ENCODE measurements at regions not wholly inside any gene's neighbourhood (a gene's known extent, or its start where the extent isn't known, plus 50 kb on each side); places are given as distances from the start of the nearest gene placed in this dataset.
"Not testable (repeated sequence)": the region's sequence is repeated elsewhere in the genome, so short reads cannot be mapped to it uniquely, and the experiment has no call there.

GRCh38 chr1:191498825-191499224, 659.4 kb upstream of the RGS18 start:
- no peak for DNase-seq (ENCODE audit: low spot score)

- DNase-seq (ENCODE audit: low spot score) = no peak
These were observed 653.3 kb upstream of the RGS18 start for GRCh38 chr1:191504999-191505398.

- DNase-seq (ENCODE audit: low spot score) = no peak
These were observed 650.0 kb upstream of the RGS18 start for GRCh38 chr1:191508239-191508638.

GRCh38 chr1:191511480-191511879, 646.8 kb upstream of the RGS18 start:
- not testable (repeated sequence) for DNase-seq (ENCODE audit: low spot score)

GRCh38 chr1:191517826-191518225, 640.4 kb upstream of the RGS18 start:
- no peak for DNase-seq (ENCODE audit: low spot score)

GRCh38 chr1:191519519-191519918, 638.7 kb upstream of the RGS18 start:
- no peak for DNase-seq (ENCODE audit: low spot score)

- no peak for DNase-seq (ENCODE audit: low spot score)
These were observed 637.9 kb upstream of the RGS18 start for GRCh38 chr1:191520345-191520744.

GRCh38 chr1:191525944-191526343, 632.3 kb upstream of the RGS18 start:
- not testable (repeated sequence) for DNase-seq (ENCODE audit: low spot score)

- no peak for DNase-seq (ENCODE audit: low spot score)
These were observed 630.0 kb upstream of the RGS18 start for GRCh38 chr1:191528275-191528674.

- DNase-seq (ENCODE audit: low spot score) = no peak
These were observed 627.3 kb upstream of the RGS18 start for GRCh38 chr1:191530928-191531327.

- no peak for DNase-seq (ENCODE audit: low spot score)
These were observed 625.0 kb upstream of the RGS18 start for GRCh38 chr1:191533254-191533653.

GRCh38 chr1:191536791-191537429, 621.4 kb upstream of the RGS18 start:
- DNase-seq (ENCODE audit: low spot score) = no peak

GRCh38 chr1:191541758-191542157, 616.5 kb upstream of the RGS18 start:
- DNase-seq (ENCODE audit: low spot score) = no peak

- DNase-seq (ENCODE audit: low spot score) = no peak
These were observed 615.8 kb upstream of the RGS18 start for GRCh38 chr1:191542444-191542843.

GRCh38 chr1:191546803-191547202, 611.5 kb upstream of the RGS18 start:
- no peak for DNase-seq (ENCODE audit: low spot score)

- DNase-seq (ENCODE audit: low spot score) = no peak
These were observed 607.2 kb upstream of the RGS18 start for GRCh38 chr1:191551019-191551418.

GRCh38 chr1:191558379-191558778, 599.9 kb upstream of the RGS18 start:
- DNase-seq (ENCODE audit: low spot score) = no peak

GRCh38 chr1:191561276-191561675, 597.0 kb upstream of the RGS18 start:
- no peak for DNase-seq (ENCODE audit: low spot score)

GRCh38 chr1:191564275-191564674, 594.0 kb upstream of the RGS18 start:
- DNase-seq (ENCODE audit: low spot score) = no peak

- DNase-seq (ENCODE audit: low spot score) = no peak
These were observed 585.8 kb upstream of the RGS18 start for GRCh38 chr1:191572479-191572878.

GRCh38 chr1:191575180-191575579, 583.1 kb upstream of the RGS18 start:
- DNase-seq (ENCODE audit: low spot score) = no peak

GRCh38 chr1:191575746-191576145, 582.5 kb upstream of the RGS18 start:
- DNase-seq (ENCODE audit: low spot score) = no peak

- no peak for DNase-seq (ENCODE audit: low spot score)
These were observed 581.0 kb upstream of the RGS18 start for GRCh38 chr1:191577213-191577612.

- DNase-seq (ENCODE audit: low spot score) = no peak
These were observed 580.0 kb upstream of the RGS18 start for GRCh38 chr1:191578281-191578680.

GRCh38 chr1:191579019-191579418, 579.2 kb upstream of the RGS18 start:
- DNase-seq (ENCODE audit: low spot score) = no peak
